Caki2 (cell line): ENCODE measurements at regions not wholly inside any gene's neighbourhood (a gene's known extent, or its start where the extent isn't known, plus 50 kb on each side); places are given as distances from the start of the nearest gene placed in this dataset.
"Not testable (repeated sequence)": the region's sequence is repeated elsewhere in the genome, so short reads cannot be mapped to it uniquely, and the experiment has no call there.

ENCODE experiments used
- DNase-seq: peaks from one replicate; pipeline ENCODE4 v3.0.0-alpha.2; 2015; ENCODE audit warnings: low read depth
- in situ Hi-C: cut with HindIII; loops from 2 replicates; pipeline ENCODE4 v1.10.0; 2016; ENCODE audit warnings: low sequenced_read_pairs, low pct_unique_long_range_greater_than_20kb, mixed read lengths

DNA sequence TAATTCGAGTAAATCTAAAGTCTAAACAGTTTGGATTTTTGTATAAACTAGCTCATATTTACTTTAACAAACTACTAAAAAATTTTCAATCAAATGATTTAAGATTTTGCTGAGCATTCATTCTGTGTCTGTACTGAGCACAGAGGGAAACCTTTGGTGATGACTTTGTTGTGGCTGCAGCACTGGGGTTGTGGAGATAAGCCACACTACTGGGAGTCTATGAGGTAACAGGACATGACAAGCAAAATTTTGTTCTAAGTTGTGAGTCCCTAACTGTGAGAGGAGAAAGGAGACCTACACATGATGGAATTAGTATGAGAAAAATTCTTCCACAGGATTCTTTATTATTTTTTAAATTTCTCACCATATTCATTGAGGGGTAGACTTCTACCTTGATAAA is 933.7 kb upstream of the LRATD1 start:
- DNase-seq, result no peak
- in situ Hi-C loops, result no loop called here

DNA sequence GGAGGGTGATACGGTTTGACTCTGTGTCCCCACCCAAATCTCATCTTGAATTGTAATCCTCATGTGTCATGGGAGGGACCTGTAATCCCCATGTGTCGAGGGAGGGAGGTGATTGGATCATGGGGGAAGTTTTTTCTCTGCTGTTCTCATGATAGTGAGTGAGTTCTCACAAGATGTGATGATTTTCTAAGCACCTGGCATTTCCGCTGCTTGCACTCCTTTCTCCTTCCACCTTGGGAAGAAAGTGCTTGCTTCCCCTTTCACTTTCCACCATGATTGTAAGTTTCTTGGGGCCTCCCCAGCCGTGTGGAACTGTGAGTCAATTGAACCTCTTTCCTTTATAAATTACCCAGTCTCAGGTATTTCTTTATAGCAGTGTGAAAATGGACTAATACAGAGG is 932.6 kb upstream of the LRATD1 start:
- DNase-seq, in situ Hi-C loops: not testable (repeated sequence)

DNA sequence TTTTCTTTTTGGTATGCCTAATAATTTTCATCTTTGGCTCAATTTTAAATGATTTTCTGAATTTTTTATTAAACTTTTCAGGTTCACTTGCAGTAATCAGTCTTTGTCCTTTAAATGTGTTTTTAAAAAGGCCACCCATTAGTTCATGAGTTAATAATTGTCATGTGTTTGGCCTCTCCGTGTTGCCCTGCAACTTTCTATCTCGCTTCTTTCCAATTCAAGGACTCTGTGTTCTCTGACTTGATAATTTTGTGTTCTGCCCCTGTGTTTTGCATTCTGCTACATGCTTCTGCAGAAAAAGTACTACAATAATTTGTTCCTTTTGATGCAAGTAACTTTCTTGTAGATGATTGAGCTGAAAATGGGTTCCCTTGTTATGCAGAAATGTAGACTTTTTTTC is 921.4 kb upstream of the LRATD1 start:
- no peak for DNase-seq
- in situ Hi-C loops, result no loop called here

DNA sequence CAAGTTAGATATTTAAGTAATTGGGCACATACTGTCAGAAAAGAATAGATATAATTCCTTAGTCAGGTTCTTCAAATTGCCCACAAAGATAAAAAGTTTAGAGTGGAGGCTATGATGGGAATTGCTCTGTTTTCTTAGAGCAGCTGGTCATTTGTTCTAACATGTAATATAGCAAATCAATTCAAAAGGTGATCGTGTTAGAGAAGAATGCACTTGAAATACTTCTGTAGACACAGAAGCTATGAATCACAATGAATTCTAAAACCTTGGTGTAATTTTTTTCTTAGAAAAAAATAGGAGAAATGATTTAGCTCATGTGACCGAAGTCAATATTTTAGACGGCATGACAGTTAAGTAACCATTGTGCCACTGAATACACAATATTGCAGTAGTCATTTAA is 918.1 kb upstream of the LRATD1 start:
- in situ Hi-C loops, result no loop called here

DNA sequence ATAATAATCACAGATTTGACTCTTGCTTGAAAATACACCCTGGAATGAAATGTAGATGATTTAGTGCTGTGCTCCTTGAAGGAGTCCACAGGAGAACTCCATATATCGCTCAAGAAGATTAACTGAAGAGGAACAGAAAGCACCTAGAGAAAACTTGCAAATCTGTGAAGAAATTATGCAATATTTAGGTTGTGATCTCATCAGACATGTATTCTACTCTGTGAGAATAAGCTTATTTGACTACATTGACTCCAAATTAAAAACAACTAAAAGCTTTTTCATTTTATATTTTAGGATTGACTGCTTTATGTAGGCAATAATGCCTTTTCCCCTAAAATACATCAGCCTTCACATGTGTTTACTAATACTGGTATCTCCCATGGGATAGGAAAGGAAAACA is 906.6 kb upstream of the LRATD1 start:
- DNase-seq, result no peak
- in situ Hi-C loops, result no loop called here

More for the DNA sequence above, 918.1 kb upstream of the LRATD1 start:
- no peak for DNase-seq

DNA sequence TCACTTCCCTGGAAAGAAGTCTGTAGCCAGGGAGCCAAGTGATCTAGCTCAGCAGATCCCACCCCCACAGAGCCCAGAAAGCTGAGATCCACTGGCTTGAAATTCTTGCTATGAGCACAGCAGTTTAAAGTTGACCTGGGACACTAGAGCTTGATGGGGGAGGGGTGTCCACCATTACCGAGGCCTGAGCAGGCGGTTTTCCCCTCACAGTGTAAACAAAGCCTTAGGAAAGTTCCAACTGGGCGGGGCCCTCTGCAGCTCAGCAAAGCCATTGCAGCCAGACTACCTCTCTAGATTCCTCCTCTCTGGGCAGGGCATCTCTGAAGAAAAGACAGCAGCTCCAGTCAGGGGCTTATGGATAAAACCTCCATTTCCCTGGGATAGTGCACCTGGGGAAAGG is 887.2 kb upstream of the LRATD1 start:
- no peak for DNase-seq
- in situ Hi-C loops, result no loop called here

DNA sequence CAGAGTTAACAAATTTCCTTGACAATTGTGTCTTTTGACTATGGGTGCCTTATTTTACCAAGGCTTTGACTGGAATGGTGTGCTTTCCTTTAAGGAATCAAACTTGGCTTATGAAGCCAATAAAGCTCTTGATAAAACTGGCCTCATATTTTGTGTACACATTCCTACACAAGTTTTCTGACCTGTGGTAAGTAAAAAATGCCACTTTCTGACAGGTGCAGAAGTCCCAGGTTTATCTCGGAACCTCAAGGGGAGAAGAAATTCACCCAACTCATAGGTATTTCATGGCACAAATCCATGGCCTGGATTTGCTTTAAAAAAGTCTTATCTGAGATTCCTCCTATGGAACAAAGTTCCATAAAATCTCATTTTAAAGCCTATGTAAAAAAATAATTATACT is 880.6 kb upstream of the LRATD1 start:
- DNase-seq, result no peak
- in situ Hi-C loops, result no loop called here

DNA sequence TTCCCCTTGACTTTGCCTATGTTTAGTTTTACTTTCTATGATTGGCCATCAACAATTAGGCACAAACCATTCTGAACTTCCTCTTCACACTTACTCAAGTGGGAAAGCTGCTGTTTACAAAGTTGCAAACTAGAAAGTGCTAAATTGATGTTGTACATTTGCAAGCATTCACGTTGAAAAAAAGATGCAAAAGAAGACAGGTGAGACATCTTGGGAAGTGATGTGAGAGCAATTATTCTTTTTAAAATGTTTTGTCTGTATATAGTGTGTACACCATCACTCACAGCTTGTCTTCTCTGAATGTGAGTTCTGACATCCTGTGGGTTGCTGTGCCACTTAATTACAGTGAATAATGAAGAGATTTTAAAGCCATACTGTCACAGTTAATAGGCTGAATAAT is 874.1 kb upstream of the LRATD1 start:
- in situ Hi-C loops, result no loop called here
- no peak for DNase-seq

DNA sequence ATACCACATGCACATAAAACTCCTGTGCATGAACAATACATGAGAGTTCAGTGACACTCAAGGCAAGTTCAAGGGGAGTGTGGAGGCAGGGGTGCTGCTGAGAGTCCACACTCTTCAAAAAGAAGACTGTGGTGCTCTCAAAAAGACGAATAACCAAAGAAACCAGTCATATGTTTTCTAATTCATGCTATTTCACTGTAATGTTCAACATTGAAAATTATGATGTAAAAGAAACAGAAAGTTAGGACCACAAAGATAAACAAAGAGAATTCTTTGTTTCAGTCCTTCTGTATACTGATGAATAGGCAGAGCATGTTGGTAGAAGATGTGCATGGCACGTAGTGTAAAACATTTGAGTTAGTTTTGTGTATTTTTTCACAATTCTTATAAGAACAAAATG is 864.2 kb upstream of the LRATD1 start:
- in situ Hi-C loops, result no loop called here

DNA sequence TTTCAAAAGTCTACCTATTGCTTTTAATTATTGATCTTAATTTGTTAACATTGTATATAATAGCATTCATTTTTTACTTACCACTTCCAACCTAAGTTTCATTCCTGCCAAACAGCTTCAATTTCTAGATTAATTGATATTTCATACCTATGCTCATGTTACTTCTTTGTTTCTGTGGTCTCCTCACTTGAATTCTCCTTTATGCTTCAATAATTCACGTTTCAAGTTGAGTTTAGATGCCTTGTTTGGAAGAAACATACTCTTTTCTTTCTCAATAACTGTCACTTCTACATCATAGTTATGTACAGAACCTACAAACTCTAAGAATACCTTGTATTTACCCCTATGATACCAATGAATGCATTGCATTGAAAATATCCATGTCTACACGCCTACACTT is 862.2 kb upstream of the LRATD1 start:
- in situ Hi-C loops, result no loop called here

More for the DNA sequence above, 864.2 kb upstream of the LRATD1 start:
- no peak for DNase-seq

DNA sequence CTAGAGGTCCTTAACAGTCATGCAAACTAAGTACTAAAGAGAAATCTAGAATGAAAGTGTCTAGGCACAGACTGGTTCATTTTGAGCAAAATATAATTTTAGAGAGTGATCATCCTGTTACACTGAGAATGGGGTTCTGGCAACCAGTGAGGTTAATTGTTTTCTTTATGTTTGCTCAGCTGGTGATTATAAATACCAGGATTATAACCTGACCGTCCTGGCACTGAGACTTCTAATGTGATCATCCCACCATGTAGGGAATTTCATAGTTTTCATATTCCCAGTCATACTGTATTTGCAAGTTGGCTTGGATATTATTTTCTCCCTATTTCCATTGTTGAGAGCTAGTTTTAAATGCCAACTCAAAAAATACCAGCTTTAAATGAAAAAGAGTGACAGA is 852.5 kb upstream of the LRATD1 start:
- DNase-seq, result no peak
- in situ Hi-C loops, result no loop called here

More for the DNA sequence above, 862.2 kb upstream of the LRATD1 start:
- no peak for DNase-seq

DNA sequence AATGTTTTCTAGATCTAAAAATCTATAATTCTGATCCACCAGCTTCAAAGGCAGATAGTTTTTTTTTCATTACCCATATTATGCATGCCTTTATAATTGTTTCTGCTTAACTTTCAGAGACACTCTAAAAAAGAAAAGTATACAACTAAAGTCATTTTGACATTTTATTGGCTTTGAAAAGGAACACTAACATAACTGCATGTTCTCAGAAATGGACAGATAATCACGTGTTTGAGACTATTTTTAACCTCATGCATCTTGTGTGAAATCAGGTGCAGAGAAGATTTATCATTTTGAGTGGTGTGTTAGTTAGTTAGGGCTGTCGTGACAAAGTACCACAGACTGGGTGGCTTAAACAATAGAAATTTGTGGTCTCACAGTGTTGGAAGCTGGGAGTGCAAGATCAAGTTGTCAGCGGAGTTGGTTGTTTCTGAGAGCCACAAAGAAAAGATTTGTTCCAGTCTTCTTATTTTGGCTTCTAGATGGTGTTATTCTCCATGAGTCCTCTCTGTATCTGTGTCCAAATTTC is 841.4 kb upstream of the LRATD1 start:
- in situ Hi-C loops, result no loop called here

DNA sequence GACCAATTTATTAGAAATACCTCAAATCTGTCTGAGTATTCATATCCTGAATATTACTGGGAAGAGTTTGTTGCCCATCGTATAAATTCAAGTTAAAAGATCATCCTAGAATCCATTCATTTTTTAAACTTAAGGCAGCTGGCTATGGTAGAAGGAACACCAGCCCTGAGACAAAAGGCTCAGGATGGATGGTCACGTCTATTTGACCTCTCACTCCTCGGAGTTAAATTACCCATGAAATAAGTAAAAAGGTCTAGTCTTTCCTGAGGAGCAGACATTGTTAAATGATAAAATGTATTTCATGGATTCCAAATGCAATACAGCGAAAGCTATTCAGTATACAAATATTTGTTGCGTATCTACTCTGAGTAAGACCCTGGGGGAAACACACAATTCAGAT is 826.0 kb upstream of the LRATD1 start:
- no peak for DNase-seq
- in situ Hi-C loops, result no loop called here

More for the DNA sequence above, 841.4 kb upstream of the LRATD1 start:
- no peak for DNase-seq

DNA sequence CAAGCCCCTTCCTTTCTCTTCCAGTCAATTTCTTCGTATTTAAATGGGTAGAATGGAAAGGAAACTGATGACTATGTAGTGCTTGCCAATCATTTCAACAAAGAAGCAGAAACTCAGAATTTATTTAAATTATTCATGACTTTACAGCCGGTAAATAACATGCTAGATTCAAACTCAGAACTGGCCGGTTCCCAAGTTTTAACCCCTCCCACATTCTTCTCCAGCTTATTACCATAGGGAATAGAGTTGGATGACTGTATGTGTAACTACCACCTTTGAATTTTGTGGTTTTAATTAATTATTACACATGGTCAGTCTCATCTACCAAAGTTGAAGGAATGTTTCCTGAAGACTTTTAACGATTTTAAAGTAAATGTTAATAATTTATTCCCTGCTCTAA is 819.3 kb upstream of the LRATD1 start:
- in situ Hi-C loops, result no loop called here
- DNase-seq, result peak; percentile 15

DNA sequence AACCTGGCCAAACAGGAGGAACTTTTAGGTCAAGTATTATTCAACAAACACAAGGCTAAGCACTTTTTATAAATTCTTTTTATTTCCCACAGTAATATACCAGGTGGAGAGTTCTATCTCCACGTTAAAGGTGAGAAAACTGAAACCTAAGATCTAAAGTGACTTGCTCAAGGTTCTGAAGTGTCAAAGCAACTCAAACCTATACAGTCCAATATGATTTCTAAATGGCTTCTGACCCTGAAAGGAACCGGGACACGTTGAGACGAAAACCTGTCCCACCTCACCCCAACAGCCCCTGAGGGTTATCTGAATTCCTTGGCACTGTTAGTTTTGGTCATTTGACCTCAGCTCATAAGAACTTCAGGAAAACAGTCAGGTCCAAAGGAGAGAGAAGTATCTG is 814.5 kb upstream of the LRATD1 start:
- no peak for DNase-seq
- in situ Hi-C loops, result no loop called here

DNA sequence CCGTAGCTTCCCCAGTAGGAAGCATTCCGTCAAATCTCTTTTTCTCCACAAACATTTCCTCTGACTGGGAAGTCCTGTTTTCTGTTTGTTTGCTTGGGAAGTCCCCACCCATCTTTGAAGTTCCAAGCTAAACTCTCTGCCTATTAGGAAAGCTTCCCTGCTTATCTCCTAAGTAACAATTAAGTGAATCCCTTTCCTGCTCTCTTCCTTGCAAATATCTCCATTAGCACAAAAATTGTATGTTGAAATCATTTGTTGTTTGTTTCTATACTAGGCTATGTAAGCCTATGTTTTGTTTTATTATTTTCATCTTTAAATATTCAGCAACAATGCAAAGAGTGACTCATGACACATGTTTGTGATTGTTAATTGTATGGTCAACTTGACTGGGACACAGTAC is 812.6 kb upstream of the LRATD1 start:
- no peak for DNase-seq
- in situ Hi-C loops, result no loop called here

DNA sequence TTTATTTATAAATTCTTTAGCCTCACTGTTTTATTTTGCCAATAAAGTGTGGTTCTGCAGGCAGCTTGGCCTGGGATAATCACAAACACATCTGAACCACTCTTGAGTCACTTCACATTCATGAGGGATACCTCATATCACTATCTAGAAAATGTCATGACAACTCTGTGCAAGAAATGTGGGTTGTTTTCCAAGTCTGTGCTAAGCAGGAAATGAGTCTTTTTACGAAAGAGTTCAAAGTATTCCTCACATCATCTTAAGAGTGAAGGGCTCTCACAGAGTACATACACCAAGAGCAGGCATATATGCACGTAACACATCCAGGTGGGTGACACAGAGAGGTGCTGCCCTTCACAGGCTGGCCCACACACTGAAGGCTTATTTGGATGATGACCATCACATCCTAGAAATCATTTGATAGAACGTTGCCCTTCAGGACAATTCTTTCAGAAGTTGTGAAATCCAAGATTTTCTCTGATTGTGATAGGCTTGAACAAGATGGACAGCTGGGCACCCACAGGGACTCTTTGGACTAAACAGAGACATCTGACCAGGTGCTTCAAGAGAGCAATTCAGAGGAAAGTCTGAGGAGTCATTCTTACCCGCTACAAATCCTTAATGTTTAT is 811.1 kb upstream of the LRATD1 start:
- in situ Hi-C loops, result no loop called here
- DNase-seq, result no peak

DNA sequence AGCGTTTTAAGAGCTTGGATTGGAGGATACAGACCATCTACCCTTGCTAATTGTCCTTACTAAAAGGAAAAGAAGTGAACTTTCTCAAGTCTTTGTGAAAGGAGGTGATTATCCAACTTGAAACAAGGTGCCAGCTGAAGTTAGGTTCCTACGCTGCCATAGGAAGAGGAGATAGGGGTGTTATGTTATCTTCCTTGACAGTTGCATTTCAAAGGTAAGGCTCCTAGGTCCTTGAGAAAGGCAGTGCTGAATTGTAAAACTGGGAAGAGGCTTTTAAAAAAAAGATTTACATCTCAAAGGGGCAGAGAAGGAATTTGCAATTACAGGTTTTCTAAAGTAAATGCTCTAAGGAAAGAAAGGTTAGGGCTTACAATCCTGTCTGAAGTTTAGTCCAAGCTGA is 810.2 kb upstream of the LRATD1 start:
- DNase-seq, result no peak
- in situ Hi-C loops, result no loop called here

DNA sequence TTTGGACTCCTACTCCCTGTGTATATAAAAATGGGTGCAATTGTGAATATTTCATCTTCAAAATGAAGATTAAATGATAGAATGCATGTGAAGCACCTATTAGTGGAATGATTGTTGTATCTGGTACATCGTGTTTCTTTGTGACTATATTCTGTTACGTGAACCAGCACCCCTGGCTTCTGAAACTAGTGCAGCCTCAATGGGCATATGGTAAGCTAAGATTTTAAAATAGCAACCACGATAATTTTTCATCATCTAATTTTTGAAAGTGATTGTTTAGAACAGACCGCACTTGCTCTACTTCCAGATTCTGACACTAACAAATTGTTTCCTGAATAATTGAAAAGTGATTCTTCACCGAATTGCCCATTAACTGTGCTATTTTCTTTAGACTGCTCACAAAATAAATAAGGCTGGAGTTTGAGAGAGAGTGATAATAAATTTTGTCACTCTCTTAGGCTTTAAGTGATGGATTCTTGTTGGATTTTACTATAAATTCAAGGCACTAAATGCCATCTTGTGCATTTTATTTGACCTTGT is 806.1 kb upstream of the LRATD1 start:
- in situ Hi-C loops, result no loop called here
- no peak for DNase-seq

DNA sequence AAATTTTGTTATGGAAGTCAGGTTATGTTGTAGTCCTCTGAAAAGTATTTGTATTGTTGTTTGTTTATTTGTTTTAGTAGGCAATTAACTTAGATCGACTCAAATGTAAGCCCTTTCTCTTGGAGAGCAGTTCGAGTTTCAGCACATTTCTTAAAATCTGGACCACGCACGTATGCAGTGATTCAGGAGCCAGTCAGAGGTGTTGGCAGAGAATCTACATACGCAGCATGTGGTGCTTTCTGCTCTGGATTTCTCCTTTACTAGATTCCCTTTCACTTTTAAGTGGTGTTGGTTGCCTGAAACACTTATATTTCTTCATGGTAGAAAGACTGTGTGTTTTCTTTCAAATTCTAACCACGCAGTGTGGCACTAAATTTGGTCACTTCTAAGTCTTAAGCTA is 773.9 kb upstream of the LRATD1 start:
- DNase-seq, result no peak
- in situ Hi-C loops, result no loop called here
